GM21423 (cell line): ENCODE measurements at regions not wholly inside any gene's neighbourhood (a gene's known extent, or its start where the extent isn't known, plus 50 kb on each side); places are given as distances from the start of the nearest gene placed in this dataset.

ENCODE experiments used
- ATAC-seq: cut with Tn5 transposase; IDR thresholded peaks from one replicate; pipeline ENCODE4 v1.9.1; 2021; ENCODE audit warnings: mild to moderate bottlenecking, moderate library complexity; ENCODE audit not compliant: unreplicated experiment

GRCh38 chr13:31895691-31896090, 135.9 kb upstream of the FRY start:
- ATAC-seq = no peak

GRCh38 chr13:31896427-31896826, 135.1 kb upstream of the FRY start:
- ATAC-seq = peak; percentile 64

DNA sequence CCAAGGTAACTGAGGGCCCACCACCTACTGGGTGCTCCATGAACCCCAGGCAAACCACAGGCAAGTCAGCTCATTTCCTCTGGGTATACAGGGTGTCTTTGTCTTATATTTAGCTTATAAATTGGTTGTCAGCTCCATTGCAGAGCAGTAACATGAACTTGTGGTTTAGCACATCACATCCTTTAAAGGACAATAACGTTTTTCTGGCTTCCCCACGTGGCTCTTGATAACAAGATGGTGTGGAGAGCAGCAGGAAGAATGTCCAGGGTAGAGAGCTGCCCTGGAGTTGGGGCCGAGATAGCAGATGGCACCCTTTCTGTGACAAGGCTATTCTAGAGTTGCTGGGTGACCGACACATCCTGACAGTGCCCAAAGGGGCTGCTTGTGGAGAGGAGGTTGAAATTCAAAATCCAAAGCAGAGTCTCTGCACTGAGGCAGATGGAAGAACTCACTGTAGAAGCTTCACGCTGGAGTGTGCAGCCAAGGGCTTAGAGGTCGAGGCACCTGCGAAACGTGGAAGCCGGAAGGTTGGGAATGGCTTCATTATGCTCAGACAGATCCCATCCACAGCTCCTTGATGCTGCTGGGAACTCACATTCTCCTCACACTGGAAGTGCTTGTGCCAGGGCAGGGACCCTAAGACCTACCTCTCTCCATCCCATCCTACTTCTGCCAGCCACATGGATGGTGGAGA, 133.0 kb upstream of the FRY start:
- no peak for ATAC-seq

GRCh38 chr13:31901985-31902384, 129.6 kb upstream of the FRY start:
- no peak for ATAC-seq

DNA sequence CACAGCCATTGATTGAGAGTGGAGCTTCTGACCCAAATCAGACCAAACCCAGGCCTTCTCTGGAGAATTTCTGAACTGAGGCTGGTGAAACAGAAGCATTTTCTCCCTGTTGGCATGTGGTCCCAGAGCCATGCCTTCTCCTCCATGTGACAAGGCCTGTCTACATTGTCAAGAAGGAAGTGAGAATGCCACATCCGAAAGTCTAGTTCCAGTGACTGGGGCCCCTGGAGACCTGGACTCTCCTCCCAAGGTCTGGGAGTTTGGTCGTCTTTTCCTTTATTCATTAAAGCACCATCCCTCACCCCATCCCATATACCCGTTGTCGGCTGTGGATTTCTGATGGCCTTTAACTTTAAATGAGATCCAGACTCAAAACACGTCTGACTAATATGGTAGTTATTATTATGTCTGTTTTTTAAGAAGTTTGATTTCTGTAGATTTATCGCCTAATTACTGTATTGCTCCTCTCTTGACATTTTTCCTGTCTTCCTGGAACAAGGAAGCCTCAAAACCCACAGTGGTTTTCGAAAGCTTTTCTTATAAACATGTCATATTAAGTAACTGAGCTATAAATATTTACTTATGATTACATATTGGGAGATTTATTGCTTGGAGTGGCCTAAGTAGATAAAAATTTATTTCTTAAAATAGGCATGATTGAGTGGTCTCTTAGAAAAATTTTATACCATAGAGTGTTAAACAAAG, 128.3 kb upstream of the FRY start:
- ATAC-seq = no peak

DNA sequence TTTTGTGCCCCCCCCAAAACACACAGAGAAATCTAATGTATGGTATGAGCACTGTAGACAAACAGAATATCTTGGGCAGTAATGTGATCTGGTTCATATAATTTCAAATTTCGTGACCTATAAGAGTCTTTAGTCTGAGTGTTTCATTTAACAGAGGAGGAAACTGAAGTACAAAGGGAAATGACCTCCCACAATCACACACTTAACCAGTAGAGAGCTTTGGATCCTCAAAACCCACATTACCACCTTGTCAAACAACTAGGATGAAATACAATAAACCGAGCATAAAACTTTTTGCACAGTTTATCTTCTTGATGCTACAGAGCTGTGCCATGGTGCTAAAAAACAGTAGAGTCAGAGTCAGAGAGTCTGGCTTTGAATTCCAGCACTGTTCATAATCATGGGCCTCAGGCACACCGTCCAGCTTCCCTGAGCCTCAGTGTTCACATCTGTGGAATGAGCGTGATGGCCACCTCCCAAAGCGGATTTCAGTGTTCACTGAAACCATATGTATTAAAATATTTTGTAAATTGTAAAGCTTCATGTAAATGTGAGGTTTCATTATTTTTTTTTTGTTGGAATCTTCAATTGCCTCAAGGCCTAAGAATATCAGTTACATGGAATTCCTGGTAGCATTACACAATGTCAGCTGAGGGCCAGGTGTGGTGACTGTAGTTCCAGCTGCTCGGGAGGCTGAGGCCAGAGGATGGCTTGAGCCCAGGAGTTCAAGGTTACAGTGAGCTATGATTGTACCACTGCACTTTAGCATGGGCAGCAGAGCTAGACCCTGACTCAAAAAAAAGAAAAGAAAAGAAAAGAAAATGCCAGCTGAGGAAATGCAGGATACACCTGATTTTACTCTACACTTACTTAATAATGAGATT, 126.4 kb upstream of the FRY start:
- no peak for ATAC-seq

GRCh38 chr13:31905961-31906360, 125.6 kb upstream of the FRY start:
- no peak for ATAC-seq

- ATAC-seq = no peak
These were observed 122.7 kb upstream of the FRY start for GRCh38 chr13:31908696-31909411.

- peak; percentile 53 for ATAC-seq
These were observed 121.6 kb upstream of the FRY start for GRCh38 chr13:31909864-31910551.

DNA sequence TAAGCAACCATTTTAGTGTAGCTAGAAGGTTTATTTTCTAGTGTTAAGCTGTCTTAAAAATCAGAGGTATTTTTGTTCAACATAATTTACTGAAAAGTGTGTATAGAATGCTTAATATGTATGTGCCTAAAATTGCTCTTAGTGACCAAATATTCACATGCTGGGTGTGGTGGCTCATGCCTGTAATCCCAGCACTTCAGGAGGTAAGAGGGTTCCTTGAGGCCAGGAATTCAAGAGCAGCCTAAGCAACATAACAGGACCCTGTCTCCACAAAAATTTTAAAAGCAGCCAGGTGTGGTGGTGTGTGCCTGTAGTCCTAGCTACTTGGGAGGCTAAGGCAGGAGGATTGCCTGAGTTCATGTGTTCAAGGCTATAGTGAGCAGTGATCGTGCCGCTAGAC, 120.9 kb upstream of the FRY start:
- no peak for ATAC-seq

GRCh38 chr13:31912647-31913401, 118.8 kb upstream of the FRY start:
- no peak for ATAC-seq

- ATAC-seq = no peak
These were observed 118.1 kb upstream of the FRY start for GRCh38 chr13:31913459-31913858.

GRCh38 chr13:31914843-31915242, 116.7 kb upstream of the FRY start:
- ATAC-seq = no peak

DNA sequence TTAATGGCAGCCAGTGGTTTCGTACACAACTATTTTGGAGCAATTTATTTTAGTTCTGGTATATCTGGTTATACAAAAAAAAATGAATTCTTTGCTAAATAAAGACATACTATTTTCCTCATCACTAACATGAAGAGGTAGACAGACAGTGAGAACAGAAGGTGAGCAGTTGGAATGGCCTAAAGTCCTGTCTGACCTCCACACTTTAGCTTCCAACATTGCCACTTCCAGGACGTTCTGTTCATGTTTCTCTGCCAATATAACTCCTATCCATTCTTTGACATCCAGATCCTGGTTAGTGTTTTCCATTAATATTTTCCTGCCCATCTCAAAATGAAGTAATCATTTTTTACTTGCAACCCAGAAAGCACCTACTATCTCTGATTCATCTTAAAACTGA, 112.9 kb upstream of the FRY start:
- no peak for ATAC-seq

DNA sequence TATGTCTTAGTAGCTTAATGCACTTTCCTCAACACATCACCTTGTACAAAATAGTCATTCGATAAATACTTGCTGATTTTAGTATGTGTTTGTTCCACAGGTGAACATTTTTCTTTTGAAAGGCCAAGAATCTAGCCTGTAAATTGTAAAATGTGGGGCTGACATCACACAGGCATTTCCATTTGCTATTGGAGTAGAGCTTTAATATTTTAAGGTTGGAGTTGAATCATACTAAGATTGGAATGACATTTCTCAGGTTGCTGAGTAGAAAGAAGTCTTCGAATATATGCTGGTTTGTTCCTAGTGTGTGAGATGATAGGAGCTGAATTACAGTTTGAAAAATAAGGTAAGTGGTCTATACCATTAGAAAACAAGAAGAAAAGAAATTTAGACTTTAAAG, 112.3 kb upstream of the FRY start:
- ATAC-seq = no peak

GRCh38 chr13:31919971-31920726, 111.4 kb upstream of the FRY start:
- ATAC-seq = no peak

DNA sequence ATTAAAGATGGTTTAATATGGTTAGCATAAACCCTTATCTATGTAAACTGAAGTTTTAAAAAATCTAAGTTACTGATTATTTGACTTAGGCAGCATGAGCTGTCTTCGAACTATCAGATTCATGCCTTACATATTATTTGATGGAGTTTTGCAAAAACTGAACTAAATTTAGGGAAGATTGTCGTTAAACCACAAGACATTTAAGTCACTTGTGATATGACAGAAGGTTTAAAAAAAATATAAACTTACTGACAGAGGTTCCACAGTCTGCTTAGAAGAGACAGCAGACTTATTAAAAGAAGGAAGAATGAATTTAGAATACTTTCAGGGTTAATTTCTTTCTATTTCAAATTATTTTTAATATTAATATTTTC, 110.9 kb upstream of the FRY start:
- no peak for ATAC-seq

DNA sequence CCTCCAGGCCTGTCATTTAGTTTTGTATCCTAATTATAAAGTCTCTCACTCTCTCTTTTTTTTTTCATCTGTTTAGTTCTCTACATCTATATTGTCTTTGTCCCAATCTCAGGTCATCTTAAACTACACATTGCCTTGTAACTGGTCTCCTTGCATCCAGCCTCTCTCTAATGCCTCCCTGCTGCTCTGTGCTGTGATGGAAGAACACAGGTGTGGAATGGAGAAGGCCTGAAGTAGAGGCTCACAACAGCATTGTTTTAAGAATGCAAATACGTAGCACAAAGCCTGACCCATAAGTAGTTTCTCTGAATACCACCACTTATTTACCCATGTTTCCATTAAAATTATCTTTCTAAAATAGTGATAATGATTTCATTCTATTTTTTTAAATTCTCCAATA, 108.8 kb upstream of the FRY start:
- no peak for ATAC-seq

- ATAC-seq = no peak
These were observed 108.3 kb upstream of the FRY start for GRCh38 chr13:31923134-31923763.
